PC-3 (cell line): ENCODE measurements at regions not wholly inside any gene's neighbourhood (a gene's known extent, or its start where the extent isn't known, plus 50 kb on each side); places are given as distances from the start of the nearest gene placed in this dataset.

Source experiments
- ATAC-seq: fragments of 200-7000 bp; cut with Tn5 transposase; 2 replicates; pipeline ENCODE4 v1.9.1; 2020; ENCODE audit warnings: mild to moderate bottlenecking, moderate library complexity
- BruUV-seq: library from RNA; stranded (reverse); fragments of 400-500 nt; replicated peaks from 2 replicates; lab custom pipeline; 2021; lab: Mats Ljungman, UMichigan
- CTCF ChIA-PET: fragments of 300-600 bp; sonication (Branson Sonifier 250); formaldehyde crosslinking; loops from one replicate; lab custom pipeline; 2022; ENCODE audit warnings: antibody characterized with exemption; lab: Charles Lee
- POLR2A ChIA-PET: fragments of 300-600 bp; sonication (Branson Sonifier 250); formaldehyde crosslinking; loops from one replicate; lab custom pipeline; 2022; ENCODE audit warnings: antibody characterized with exemption; ENCODE audit not compliant: unreplicated experiment; lab: Charles Lee
- DNase-seq: peaks from one replicate; pipeline ENCODE4 v3.0.0-alpha.2; 2015
- H2AFZ ChIP-seq: fragments of 300-600 bp; sonication (generic); 2 replicates; pipeline ENCODE4 v1.6.0; 2016; ENCODE audit warnings: antibody characterized with exemption, low read length
- H3F3A ChIP-seq: fragments of 300-600 bp; sonication (generic); one replicate; pipeline ENCODE4 v1.6.0; 2017; ENCODE audit warnings: antibody characterized with exemption, low read length, control low read depth, mild to moderate bottlenecking; ENCODE audit not compliant: unreplicated experiment
- H3K27ac ChIP-seq: fragments of 300-600 bp; sonication (generic); 2 replicates; pipeline ENCODE4 v1.5.1; 2016; ENCODE audit warnings: mild to moderate bottlenecking, low read length
- H3K27me3 ChIP-seq: fragments of 300-600 bp; sonication (generic); 2 replicates; pipeline ENCODE4 v1.6.1; 2016; ENCODE audit warnings: low read length, mixed read lengths
- H3K36me3 ChIP-seq: fragments of 300-600 bp; sonication (generic); 2 replicates; pipeline ENCODE4 v1.6.1; 2016; ENCODE audit warnings: low read depth, mixed run types, low read length, mixed read lengths
- H3K4me1 ChIP-seq: fragments of 300-600 bp; sonication (generic); 2 replicates; pipeline ENCODE4 v1.5.1; 2016; ENCODE audit warnings: low read length; ENCODE audit not compliant: insufficient read depth
- H3K4me2 ChIP-seq: fragments of 300-600 bp; sonication (generic); 2 replicates; pipeline ENCODE4 v1.6.0; 2016; ENCODE audit warnings: low read length
- H3K4me3 ChIP-seq: fragments of 300-600 bp; sonication (generic); 2 replicates; pipeline ENCODE4 v1.5.1; 2016; ENCODE audit warnings: mild to moderate bottlenecking, low read length, mixed read lengths
- H3K79me2 ChIP-seq: fragments of 300-600 bp; sonication (generic); 2 replicates; pipeline ENCODE4 v1.6.1; 2017; ENCODE audit warnings: low read length, mixed read lengths
- H3K9ac ChIP-seq: fragments of 300-600 bp; sonication (generic); 2 replicates; pipeline ENCODE4 v1.6.0; 2016; ENCODE audit warnings: mild to moderate bottlenecking, low read length
- H3K9me2 ChIP-seq: fragments of 300-600 bp; sonication (generic); replicated peaks from 2 replicates; pipeline ENCODE4 v1.6.1; 2016; ENCODE audit warnings: mixed run types, low read length, mixed read lengths
- H3K9me3 ChIP-seq: fragments of 300-600 bp; sonication (generic); 2 replicates; pipeline ENCODE4 v1.6.1; 2016; ENCODE audit warnings: low read length, mixed read lengths
- H4K20me1 ChIP-seq: fragments of 300-600 bp; sonication (generic); 2 replicates; pipeline ENCODE4 v1.6.1; 2016; ENCODE audit warnings: low read length, mixed read lengths
- EZH2 ChIP-seq: fragments of 300-600 bp; sonication (generic); IDR thresholded peaks from one replicate; pipeline ENCODE4 v1.6.1; 2017; ENCODE audit warnings: antibody characterized with exemption, mild to moderate bottlenecking, low read length; ENCODE audit not compliant: unreplicated experiment
- EZH2phosphoT487 ChIP-seq: fragments of 300-600 bp; sonication (generic); IDR thresholded peaks from 2 replicates; pipeline ENCODE4 v1.6.1; 2018; ENCODE audit warnings: mild to moderate bottlenecking, antibody characterized with exemption, low read length, borderline replicate concordance
- intact Hi-C: fragments of 100-400 bp; cut with micrococcal nuclease; formaldehyde crosslinking; loops from 2 replicates; pipeline ENCODE4 v1.9.0; 2023
- TF ChIP-seq, protein P1 (sequence below): fragments of 300-600 bp; sonication (generic); conservative IDR thresholded peaks from 2 replicates; pipeline ENCODE4 v1.5.1; 2017; ENCODE audit warnings: antibody characterized with exemption, low read depth, mild to moderate bottlenecking, low read length

DNA sequence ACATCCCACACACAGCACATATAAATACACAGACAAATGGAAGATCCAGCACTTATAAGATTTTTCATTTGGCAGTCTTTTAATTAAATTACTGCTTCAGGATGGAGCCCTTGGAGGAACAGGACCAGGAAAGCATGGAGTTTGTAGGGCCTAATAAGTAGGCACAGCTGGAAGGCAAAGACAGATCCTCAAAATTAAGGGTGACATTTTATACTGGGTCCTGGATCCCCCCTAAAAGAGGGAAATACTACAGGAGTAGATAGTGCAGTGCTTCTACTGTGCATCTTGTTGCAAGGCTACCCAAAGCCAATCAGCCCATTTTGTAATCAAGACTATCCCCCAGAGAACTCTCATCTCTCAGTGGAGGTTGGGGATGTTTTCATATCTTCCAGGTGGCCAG lies 1860.7 kb upstream of the PCDH10 start:
- H3K9ac ChIP-seq, result no peak overlapping the region
- no peak for ATAC-seq
- intact Hi-C loops, result no loop called here
- ChIA-PET POLR2A (no interaction called here), CTCF (no interaction called here)
- H3K4me2 ChIP-seq, result no peak overlapping the region
- no peaks in the 10 kb centered on the region for H4K20me1 ChIP-seq
- no peaks in the 10 kb centered on the region for H3K4me1 ChIP-seq
- H3K79me2 ChIP-seq, result no peaks in the 10 kb centered on the region
- H3K9me2 ChIP-seq, result no peaks in the 10 kb centered on the region
- no peaks in the 10 kb centered on the region for H3K27me3 ChIP-seq
- H3K36me3 ChIP-seq, result no peaks in the 10 kb centered on the region
- no peaks in the 10 kb centered on the region for H3K9me3 ChIP-seq
- DNase-seq, result no peak
- no peak overlapping the region for H2AFZ ChIP-seq
- TF ChIP-seq EZH2 (no peak), EZH2phosphoT487 (no peak)
- TF ChIP-seq, protein P1, sequence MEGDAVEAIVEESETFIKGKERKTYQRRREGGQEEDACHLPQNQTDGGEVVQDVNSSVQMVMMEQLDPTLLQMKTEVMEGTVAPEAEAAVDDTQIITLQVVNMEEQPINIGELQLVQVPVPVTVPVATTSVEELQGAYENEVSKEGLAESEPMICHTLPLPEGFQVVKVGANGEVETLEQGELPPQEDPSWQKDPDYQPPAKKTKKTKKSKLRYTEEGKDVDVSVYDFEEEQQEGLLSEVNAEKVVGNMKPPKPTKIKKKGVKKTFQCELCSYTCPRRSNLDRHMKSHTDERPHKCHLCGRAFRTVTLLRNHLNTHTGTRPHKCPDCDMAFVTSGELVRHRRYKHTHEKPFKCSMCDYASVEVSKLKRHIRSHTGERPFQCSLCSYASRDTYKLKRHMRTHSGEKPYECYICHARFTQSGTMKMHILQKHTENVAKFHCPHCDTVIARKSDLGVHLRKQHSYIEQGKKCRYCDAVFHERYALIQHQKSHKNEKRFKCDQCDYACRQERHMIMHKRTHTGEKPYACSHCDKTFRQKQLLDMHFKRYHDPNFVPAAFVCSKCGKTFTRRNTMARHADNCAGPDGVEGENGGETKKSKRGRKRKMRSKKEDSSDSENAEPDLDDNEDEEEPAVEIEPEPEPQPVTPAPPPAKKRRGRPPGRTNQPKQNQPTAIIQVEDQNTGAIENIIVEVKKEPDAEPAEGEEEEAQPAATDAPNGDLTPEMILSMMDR, result no peak
- no peak overlapping the region for H3K27ac ChIP-seq
- no peak overlapping the region for H3K4me3 ChIP-seq
- no peaks in the 10 kb centered on the region for H3F3A ChIP-seq
- BruUV-seq, result no TSS peak

DNA sequence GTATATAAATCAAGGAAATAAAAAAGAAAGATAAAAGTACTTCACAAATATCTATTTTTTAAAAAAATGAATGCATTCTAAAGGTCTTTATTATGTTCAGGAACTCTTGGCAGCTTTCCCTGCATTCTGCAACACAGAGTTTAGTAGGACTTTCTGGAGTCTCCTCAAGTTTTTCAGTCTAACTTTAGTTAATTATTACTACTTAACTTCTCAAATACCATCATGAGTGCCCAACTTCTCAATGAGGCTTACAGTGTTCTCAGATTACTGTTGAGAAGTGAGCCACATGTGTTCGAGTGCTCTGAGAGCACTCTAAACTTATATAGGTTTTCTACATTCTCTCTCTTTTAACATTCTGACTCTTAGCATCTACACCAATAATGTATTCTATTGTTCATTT lies 1852.9 kb upstream of the PCDH10 start:
- ChIA-PET CTCF (no interaction called here), POLR2A (no interaction called here)
- intact Hi-C loops, result no loop called here
- Histone ChIP-seq H3K4me3 (no peak overlapping the region), H3K27ac (no peak overlapping the region), H3K27me3 (no peaks in the 10 kb centered on the region), H4K20me1 (no peaks in the 10 kb centered on the region), H3K36me3 (no peaks in the 10 kb centered on the region), H3K9ac (no peak overlapping the region), H3F3A (no peaks in the 10 kb centered on the region), H3K9me2 (no peaks in the 10 kb centered on the region), H3K4me2 (no peak overlapping the region), H3K79me2 (no peaks in the 10 kb centered on the region), H2AFZ (no peak overlapping the region), H3K4me1 (no peaks in the 10 kb centered on the region), H3K9me3 (no peaks in the 10 kb centered on the region)
- ATAC-seq (no peak), DNase-seq (no peak)
- BruUV-seq, result no TSS peak
- TF ChIP-seq EZH2phosphoT487 (no peak), EZH2 (no peak)
- TF ChIP-seq, protein P1, result no peak

GRCh38 chr4:131302108-131302507 lies 1847.0 kb upstream of the PCDH10 start:
- Histone ChIP-seq H3K9me3 (no peaks in the 10 kb centered on the region), H3K4me1 (no peaks in the 10 kb centered on the region), H3K27me3 (no peaks in the 10 kb centered on the region), H3K9me2 (no peaks in the 10 kb centered on the region), H3F3A (no peaks in the 10 kb centered on the region), H3K36me3 (no peaks in the 10 kb centered on the region), H3K27ac (no peak overlapping the region), H3K4me2 (no peak overlapping the region), H3K79me2 (no peaks in the 10 kb centered on the region), H2AFZ (no peak overlapping the region), H3K9ac (no peak overlapping the region), H4K20me1 (no peaks in the 10 kb centered on the region), H3K4me3 (no peak overlapping the region)
- CTCF ChIA-PET, result interaction anchor here (0.6 kb wide), 1 partner anchor 207 kb away, joined by 3 read pairs; no protein-coding TSS in a partner anchor
- ATAC-seq (no peak), DNase-seq (no peak)
- BruUV-seq, result no TSS peak
- intact Hi-C loops, result no loop called here
- POLR2A ChIA-PET, result interaction anchor here (0.6 kb wide), 1 partner anchor 104 kb away, joined by 5 read pairs; no protein-coding TSS in a partner anchor
- TF ChIP-seq, protein P1, result no peak
- no peak for TF ChIP-seq EZH2phosphoT487
